NCI-H146 treated with DMSO at 0.1 percent for 48 hours (cell line): ENCODE measurements at regions not wholly inside any gene's neighbourhood (a gene's known extent, or its start where the extent isn't known, plus 50 kb on each side); places are given as distances from the start of the nearest gene placed in this dataset.
A peak's percentile ranks its signal among the peaks of the same experiment; 100 is the strongest.
"Not testable (repeated sequence)": the region's sequence is repeated elsewhere in the genome, so short reads cannot be mapped to it uniquely, and the experiment has no call there.

Experiments used
- DNase-seq: peaks from one replicate; lab custom pipeline; 2025; ENCODE audit not compliant: unreplicated experiment; lab: John Stamatoyannopoulos, UW

DNA sequence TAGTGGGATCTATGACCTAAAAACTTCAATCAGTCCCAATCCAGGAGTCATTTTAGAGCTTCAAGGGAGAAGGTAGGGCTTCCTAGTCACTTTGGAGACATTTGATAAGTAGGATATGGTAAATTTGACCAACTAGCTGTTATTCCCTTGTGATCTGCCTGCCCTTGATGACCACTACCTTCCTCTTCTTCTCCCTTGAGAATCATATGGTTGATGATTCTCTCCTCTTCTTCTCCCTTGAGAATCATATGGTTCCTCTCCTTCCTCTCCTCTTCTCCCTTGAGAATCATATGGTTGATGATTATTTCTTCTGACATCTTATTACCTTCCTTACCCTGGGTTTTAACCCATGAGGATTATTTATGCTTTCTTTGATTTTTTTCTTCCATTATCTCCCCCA, 482.6 kb upstream of the TENM3 start:
- no peak for DNase-seq

DNA sequence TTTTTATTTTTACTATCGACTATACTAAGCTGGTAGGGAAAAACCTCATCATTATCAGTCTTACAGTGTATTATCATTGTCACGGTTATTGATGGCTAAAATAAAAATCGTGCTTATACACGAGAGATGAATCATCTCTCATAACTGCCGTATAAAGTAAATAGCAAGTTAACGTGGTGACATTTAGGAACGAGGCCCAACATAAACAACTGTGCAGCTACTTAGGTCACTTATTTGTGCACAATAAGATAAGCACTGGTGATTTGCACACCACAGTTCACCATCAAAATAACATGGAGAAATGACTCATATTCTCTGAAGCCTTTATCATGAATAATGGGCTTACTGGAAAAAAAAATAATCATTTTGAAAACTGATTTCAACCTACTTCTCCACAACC, 482.0 kb upstream of the TENM3 start:
- DNase-seq: no peak

DNA sequence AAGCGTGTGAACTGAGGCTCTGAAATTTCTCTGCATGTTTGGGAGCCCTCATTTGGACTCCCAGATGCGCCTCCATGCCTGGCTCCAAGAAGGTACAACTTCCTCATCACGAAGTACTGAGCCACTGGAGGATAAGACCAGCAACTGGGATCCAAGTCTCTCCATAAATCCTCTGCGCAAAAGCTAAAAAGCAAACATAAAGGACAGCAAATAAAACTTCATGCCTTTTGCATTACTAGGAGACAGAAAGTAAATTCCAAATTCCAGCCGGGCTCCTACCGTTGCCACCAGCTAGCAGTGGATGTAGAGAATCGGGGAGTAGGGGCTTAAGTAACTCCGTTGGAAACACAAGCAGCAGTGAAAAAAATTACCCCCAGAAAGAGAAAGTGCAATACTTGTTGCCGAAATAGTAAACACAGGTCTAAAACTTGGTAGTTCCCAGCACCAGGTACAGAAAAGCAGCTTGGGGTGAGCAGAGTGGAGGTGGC, 477.1 kb upstream of the TENM3 start:
- DNase-seq: no peak

DNA sequence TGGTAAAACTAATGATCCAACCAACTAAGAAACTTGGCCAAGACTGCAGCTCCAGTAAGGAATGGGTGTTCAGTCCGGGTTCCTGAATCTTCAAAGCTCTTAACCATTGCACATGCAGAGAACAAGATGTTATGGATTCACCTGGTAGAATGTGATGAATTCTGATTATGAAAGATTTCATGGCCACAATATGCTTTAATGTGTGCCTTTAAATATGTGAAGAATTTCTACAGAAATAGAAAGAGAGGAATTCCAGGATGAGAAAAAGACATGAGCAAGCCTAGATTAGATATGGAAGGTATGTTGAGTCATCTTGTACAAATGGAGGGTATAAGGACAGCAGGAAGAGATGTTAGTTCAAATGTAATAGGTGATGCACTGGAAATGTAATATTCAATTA, 472.2 kb upstream of the TENM3 start:
- DNase-seq: no peak

DNA sequence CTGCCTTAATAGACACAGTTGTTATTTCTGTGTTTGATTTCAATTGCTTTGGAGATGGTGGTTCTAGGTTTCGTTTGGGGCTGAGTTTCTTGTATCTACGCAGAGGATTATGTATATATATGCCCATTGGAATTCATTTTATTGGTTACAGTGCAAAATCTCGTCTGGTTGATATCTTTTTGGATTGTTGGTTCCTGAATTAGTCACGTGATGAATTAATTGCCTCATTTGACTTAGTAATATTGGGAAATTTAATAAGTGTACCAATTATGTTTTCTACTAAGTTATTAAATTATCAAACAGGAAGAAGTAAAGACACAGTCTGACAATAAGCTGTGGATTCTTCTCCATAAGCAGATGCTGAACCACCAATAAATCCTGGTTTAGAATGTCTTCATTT, 467.9 kb upstream of the TENM3 start:
- no peak for DNase-seq

DNA sequence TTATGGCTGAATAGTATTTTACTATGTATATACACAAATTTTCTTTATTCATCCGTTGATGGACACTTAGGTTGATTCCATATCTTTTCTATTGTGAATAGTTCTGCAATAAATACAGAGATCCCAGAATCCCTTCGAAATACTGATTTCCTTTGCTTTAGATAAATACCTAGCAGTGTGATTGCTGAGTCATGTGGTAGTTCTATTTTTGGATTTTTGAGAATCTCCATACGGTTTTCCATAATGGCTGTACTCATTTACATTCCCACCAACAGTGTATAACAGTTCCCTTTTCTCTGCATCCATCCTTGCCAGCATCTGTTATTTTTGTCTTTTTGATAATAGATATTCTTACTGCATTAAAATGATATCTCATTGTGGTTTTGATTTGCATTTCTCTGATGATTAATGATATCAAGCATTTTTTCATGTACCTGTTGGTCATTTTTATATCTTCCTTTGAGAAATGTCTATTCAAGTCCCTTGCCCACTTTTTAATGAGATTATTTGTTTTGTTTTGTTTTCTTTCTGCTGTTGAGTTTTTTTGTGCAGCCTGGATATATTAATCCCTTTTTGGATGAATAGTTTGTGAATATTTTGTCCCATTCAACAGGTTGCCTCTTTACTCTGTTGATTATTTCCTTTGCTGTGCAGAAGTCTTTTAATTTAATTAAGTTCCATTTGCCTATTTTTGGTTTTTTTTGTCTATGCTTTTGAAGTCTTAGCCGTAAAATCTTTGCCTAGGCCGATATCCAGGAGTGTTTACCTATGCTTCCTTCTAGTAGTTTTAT, 466.7 kb upstream of the TENM3 start:
- DNase-seq: no peak

DNA sequence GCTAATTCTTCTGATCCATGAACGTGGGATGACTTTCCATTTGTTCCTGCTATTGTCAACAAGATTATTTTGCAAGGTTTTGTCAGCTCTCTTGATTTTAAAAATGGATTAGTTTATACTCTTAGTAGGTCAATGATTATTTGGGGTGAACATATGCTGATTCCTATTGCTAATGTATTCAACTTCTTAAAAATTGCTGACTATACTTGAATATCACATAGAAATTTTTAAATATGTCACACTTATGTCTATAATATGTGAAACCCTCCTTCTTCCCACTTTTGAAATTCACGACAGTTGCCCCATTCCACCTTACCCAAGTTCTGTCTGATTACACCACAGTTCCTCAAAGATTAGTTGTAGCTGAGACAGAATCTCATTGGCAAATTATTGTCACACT, 465.7 kb upstream of the TENM3 start:
- no peak for DNase-seq

DNA sequence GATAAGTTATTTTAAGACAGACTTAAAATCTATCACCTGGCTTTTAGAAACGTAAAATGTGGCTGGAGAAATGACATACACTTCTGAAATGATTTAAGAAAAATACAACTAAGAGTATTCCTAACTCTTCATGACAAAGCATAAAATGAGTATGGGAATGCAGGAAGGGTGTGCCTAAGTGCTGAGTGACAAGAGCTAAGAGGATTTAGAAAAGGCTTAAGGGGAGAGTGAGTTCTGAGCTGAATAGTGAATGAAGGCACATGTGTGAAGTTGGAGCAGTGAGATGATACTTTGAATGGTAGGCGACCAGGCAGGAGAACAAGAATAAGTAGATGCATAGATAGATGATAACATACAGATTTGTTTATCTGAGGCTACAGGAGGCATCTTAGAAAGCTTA, 458.3 kb upstream of the TENM3 start:
- DNase-seq: no peak

DNA sequence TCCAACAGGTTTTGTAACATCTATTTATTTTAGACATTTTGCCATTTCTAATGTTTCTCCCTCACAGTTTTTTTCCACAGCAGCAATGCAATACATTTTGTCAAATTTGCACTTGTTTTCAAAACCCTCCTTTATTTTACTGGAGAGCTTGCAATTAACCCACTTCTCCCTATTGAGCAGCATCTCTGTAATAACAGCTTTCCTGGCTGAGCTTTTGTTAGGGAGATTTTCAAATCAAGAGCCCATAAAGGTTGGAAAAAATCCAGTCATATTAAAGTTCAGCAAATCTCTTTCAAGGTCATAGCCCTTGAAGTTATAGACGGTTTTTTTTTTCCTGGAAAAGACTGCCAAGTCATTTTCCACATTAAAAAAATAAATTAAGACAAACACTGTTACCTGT, 450.6 kb upstream of the TENM3 start:
- DNase-seq: peak; percentile 96

DNA sequence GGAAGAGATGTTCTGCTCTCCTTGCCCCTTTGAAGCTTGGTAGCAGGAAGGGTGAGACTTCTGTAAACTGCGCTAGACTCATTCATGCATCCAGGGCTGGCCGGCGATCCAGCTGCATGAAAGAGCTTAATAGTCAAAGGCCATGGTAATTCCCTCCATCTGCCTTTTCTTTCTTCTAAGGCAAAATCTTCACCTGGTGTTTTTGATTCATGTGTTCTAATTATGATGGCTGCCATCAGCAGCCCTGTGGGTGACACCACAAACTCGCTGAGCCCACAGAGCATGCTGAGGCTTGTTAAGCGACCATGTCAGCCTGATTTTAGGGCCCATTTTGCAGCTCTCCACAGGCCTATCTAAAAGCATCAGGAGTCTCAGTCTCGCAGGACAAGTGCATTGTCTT, 450.1 kb upstream of the TENM3 start:
- DNase-seq: peak; percentile 100

DNA sequence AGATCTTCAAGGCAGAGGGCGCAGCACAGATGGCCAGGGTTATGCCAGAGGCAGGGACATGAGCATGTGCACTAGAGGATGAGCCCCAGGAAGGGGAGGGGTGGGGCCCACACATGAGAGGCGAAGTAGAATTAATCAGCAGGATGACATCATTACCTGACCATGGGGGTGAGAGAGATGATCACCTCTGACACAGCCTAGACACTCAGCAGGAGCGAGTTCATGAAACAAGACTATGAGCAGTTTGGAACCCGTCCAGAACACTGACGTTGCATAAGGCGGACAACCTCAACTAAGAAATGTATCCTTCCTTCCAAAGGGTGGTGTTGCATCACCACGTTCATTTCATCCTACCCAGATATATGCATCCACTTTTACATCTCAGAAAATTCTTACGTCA, 446.7 kb upstream of the TENM3 start:
- peak; percentile 93 for DNase-seq

DNA sequence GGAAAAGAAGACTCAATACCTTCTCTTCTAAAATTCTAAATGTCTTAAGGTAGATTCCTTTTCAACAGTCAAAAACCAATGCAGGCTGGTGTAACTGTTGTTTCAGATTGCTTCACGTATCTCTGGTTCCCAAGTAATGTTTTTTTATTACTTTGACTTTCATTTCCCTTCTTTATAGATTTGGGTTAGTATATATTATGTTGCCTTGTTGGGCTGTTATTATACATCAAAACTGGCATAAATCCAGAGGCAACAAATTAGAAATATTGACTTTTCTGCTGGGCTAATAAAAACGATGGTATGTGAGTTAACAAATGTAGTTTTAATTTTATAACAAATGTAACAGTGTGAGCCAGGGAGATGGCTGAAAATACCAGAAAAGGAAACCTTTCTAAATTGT, 444.7 kb upstream of the TENM3 start:
- DNase-seq: no peak

DNA sequence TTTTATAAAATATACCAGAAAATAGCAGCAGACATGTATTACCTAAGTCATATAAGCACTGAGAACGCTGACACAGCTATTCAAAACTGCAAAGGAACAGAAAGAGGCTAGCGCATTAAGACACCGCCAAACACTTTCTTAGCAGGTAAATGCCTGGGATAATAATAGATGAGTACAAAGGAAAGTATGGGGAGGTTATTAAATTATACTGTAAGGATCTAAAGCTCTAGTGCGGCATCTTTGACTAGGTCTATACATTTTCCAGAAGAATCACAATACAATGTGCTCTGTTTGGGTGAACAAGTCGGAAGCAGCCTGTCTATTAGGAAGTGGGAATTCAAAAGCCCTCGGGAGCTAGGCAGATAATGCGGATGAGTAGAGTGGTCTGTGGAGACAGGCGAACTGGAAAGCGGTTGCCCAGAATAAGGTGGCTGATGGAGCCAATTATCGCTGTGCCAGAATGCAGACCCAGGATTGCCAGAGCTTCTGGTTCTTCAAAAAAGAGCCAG, 443.6 kb upstream of the TENM3 start:
- no peak for DNase-seq

DNA sequence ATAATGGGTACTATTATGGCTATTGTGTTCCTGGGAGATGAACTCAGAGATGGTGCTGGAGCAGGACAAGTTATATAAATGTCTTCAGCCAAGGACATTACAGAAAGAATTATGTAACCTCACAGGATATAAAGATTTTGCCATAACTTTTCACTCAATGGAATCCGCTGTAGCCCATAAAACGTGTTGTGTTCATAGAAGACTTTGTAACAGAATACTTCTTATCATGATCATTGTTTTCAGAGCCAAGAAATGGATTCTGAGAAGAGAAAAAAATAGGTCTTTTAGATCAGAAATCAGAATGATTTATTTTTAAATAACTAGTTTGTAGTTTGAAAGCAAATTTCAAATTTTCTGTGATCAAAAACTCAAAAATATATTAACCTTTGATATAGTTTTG, 441.0 kb upstream of the TENM3 start:
- DNase-seq: no peak

DNA sequence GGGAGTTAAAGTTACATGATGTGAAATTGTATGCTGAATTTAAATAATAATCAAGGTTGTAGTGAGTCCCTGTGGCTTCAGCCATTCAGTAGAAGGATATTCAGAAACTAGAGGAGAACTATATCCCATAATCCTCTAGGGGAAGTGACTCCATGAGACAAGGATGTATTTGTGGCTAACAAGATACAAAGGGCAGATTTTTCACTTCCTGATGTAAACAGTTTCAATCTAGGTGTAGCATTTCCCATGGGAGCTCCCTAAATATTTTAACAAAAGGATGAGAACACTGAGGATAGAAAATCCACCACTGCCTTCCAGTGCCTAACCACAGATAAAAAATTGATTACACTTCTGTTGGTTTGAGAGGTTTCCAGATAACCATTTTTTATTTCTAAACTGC, 435.4 kb upstream of the TENM3 start:
- no peak for DNase-seq

DNA sequence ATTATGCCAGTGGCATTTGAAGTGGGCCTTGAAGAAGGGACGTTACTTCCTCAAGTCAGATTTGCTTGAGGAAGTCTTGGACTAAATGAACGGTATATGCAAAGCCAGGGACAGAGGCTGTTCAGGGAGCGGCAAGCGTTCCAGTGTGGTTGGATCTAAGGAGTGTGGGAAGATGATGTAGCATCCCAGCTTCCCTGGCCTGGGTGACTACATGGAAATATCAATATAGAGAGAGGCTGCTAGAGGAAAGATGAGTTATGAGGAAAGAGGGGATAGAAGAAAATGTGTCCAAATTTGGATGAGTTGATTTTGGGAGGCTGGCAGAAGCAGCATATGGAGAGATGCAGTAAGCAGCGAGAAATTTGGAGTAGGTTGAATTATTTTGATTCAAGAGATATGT, 432.5 kb upstream of the TENM3 start:
- DNase-seq: no peak

DNA sequence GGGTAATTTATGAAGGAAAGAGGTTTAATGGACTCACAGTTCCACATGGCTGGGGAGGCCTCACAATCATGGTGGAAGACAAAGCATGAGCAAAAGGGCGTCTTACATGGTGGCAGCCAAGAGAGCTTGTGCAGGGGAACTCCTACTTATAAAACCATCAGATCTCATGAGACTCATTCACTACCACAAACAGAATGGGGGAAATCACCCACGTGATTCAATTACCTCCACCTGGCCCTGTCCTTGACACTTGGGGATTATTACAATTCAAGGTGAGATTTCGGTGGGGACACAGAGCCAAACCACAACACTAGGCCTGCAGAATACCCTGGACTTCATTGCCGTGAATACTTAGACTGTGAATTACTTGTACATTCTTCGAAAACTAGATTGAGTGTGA, 431.7 kb upstream of the TENM3 start:
- DNase-seq: not testable (repeated sequence)

DNA sequence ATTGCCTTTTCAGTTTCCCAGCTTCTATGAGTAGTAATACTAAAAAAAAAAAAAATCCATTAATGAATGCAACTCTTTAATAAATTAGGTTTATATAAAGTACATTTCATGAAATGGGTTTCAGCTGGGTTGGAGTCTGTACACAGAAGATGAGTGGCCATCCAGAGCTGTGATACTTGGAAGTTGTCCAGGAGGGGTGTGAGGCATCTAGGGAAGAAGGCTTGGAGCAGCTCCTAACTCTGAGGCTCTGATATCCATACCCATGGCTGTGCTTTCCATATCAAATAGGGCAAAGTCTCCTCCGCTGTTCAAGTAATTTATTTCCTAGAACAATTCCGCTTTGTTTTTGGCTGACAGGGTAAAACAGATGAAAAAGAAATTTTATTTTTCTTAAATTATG, 423.3 kb upstream of the TENM3 start:
- peak; percentile 56 for DNase-seq

DNA sequence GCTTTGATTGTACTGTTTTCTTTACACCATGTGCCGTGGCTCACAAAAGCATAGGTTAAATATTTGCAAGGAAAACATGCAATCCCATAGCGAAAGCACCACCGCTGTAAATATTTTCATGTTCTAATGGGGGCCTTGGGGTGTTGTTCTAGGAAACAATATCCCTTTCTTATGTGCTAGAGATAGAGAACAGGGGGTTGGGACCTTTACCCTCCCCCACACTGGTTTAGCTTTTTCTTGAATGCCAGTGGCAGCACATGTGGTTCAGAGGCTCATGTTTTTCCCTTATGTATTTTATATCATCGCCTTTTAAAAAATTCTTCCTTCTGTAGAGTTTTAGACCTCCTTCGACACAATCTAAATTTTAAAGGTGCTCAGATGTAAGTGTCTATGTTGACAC, 422.6 kb upstream of the TENM3 start:
- peak; percentile 87 for DNase-seq

DNA sequence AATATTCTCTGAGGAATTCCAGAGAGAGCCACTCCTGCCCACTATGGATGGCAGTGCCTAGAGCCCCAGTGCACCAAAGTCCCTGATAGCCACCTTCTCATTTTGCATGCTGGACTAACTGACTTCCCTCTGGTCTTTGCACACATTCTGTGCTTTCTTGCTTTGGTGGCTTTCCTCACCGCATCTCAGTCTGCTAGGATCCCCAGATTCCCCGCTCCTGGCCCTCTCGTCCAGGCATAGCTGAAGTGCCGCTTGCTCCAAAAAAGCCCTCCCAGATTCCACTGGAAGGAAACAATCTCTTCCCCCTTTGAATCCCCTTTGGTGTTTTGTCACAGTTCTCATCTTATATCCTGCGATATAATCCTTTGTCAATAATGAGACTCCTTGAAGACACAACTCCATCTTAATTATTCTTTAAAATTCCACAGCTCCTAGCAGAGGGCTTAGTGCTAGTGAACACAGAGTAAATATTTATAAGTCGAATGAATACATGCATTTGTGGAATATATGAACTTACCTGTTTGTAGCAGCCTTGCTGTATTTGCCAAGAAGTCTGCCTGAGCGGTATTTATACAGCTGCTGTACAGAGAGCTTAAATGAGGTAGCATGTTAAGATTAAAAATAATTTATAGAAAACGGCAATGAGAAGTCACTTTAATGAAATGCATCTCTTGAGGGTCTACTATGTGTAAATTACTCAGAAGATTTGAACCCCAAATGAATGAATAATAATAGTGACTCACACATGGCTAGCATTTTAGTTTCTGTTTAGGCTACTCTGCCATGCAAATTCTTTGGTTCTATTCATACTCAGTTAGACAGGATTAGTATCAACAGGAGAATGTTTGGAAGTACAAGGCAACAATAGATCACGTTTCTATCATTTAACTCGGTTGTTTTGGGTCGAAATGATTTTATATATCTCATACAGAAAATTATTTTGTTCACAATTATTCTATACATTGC, 421.9 kb upstream of the TENM3 start:
- peak; percentile 93 for DNase-seq

DNA sequence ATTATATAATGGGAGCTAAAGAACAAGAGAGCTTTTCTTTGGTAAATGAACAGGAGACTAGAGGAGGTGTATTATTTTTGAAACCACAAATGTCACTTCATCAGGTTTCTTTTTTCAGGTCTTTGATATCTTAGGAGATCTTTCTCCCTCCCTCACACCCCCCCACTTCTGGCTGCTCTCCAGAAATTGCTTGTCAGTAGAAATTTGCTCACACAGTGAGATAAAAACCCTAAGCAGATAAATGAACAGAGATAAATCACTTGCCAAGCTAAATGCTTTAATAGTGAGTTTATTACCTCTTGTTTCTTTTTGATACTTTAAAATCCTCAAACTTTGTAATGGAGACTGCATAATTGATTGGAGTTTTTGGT, 421.2 kb upstream of the TENM3 start:
- peak; percentile 85 for DNase-seq

DNA sequence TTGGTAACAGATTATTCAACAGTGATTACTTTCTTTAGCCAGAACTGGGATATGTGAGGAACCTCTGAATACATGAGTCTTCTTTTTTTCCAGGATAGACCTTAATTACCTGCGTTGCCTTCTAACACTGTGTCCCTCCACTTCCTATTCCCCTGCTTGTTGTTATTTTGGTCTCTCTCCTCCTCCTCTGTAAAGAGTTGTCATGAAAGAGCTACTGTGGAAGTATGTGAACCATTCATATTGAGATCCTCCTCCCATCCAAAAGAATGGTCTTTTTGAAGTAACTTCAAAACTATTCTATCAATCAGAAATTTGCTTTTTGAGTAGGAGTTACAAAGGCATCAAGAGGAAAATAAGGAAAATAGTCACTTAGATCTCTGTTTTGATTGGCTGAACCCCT, 420.0 kb upstream of the TENM3 start:
- no peak for DNase-seq
